SK-N-SH (cell line): ENCODE measurements at regions not wholly inside any gene's neighbourhood (a gene's known extent, or its start where the extent isn't known, plus 50 kb on each side); places are given as distances from the start of the nearest gene placed in this dataset.

ENCODE experiments used
- CTCF ChIP-seq: fragments of 200-600 bp; sonication (generic); IDR thresholded peaks from 2 replicates; pipeline ENCODE4 v1.6.1; 2017; ENCODE audit warnings: antibody characterized with exemption, mild to moderate bottlenecking, moderate library complexity
- ELF1 ChIP-seq: IDR thresholded peaks from 2 replicates; pipeline ENCODE4 v1.4.0; 2012
- PBX3 ChIP-seq: IDR thresholded peaks from 2 replicates; pipeline ENCODE4; 2012
- RAD21 ChIP-seq: IDR thresholded peaks from 2 replicates; pipeline ENCODE4 v1.6.1; 2012; ENCODE audit warnings: mild to moderate bottlenecking, low read length
- REST ChIP-seq: IDR thresholded peaks from 2 replicates; pipeline ENCODE4 v1.6.1; 2012; ENCODE audit warnings: mild to moderate bottlenecking, low read depth, low read length, moderate library complexity
- RFX5 ChIP-seq: IDR thresholded peaks from 2 replicates; pipeline ENCODE4 v1.6.1; 2012; ENCODE audit warnings: mild to moderate bottlenecking, improper control_type of control experiment, low read length
- SMC3 ChIP-seq: IDR thresholded peaks from 2 replicates; pipeline ENCODE4 v1.6.1; 2012; ENCODE audit warnings: low read depth, low read length, improper control_type of control experiment
- TAF1 ChIP-seq: IDR thresholded peaks from 2 replicates; pipeline ENCODE4 v1.6.1; 2012; ENCODE audit warnings: low read depth, mild to moderate bottlenecking, low read length, moderate library complexity, borderline replicate concordance

DNA sequence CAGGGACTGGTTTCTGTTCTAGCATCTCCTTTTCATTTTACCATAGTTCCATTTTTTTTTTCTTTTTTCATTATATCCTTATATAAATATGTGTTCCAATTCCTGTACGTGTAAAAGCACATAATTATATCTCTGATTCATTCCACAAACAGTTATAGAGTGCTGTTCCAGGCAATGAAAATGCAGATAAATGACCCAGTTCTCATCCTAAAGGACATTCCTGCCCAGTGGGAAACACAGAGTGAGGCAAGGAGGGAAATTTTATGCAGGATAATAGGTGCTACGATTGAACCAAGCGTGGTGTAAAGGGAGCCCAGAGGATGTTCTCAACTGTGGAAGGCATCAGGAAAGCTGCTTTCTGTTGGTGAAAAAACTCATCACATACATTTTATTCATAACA, 408.1 kb downstream of the GATA3 start:
- TF ChIP-seq CTCF = no peak
- TF ChIP-seq RAD21 = no peak
- TF ChIP-seq SMC3 = no peak
- no peak for TF ChIP-seq TAF1
- no peak for TF ChIP-seq RFX5
- TF ChIP-seq REST = no peak
- no peak for TF ChIP-seq PBX3
- TF ChIP-seq ELF1 = no peak
